ENCODE measurements at regions not wholly inside any gene's neighbourhood (a gene's known extent, or its start where the extent isn't known, plus 50 kb on each side); places are given as distances from the start of the nearest gene placed in this dataset.
"Not testable (repeated sequence)": the region's sequence is repeated elsewhere in the genome, so short reads cannot be mapped to it uniquely, and the experiment has no call there.

GRCh38 chrX:111041018-111041462, 55.0 kb upstream of the PAK3 start:
- DNase-seq (ENCODE audit: low read depth, low spot score) = no peak

GRCh38 chrX:111040377-111041017, 55.5 kb upstream of the PAK3 start:
- DNase-seq (ENCODE audit: low read depth, low spot score) = no peak

- peak; percentile 8 for DNase-seq (ENCODE audit: low read depth, low spot score)
Measured at GRCh38 chrX:111039606-111040005, 56.4 kb upstream of the PAK3 start.

- no peak for DNase-seq (ENCODE audit: low read depth, low spot score)
Measured at GRCh38 chrX:111035991-111036390, 60.0 kb upstream of the PAK3 start.

GRCh38 chrX:111035256-111035655, 60.7 kb upstream of the PAK3 start:
- DNase-seq (ENCODE audit: low read depth, low spot score) = no peak

GRCh38 chrX:111022998-111023397, 73.0 kb upstream of the PAK3 start:
- DNase-seq (ENCODE audit: low read depth, low spot score) = not testable (repeated sequence)

- DNase-seq (ENCODE audit: low read depth, low spot score) = no peak
Measured at GRCh38 chrX:111020283-111020682, 75.7 kb upstream of the PAK3 start.

GRCh38 chrX:111013778-111014455, 82.1 kb upstream of the PAK3 start:
- DNase-seq (ENCODE audit: low read depth, low spot score) = no peak

GRCh38 chrX:111010111-111010510, 85.9 kb upstream of the PAK3 start:
- no peak for DNase-seq (ENCODE audit: low read depth, low spot score)

GRCh38 chrX:111009256-111009655, 86.7 kb upstream of the PAK3 start:
- no peak for DNase-seq (ENCODE audit: low read depth, low spot score)

GRCh38 chrX:111008126-111008525, 87.9 kb upstream of the PAK3 start:
- no peak for DNase-seq (ENCODE audit: low read depth, low spot score)

- DNase-seq (ENCODE audit: low read depth, low spot score) = no peak
Measured at GRCh38 chrX:111007238-111007637, 88.8 kb upstream of the PAK3 start.

GRCh38 chrX:111006116-111006515, 89.9 kb upstream of the PAK3 start:
- DNase-seq (ENCODE audit: low read depth, low spot score) = no peak

GRCh38 chrX:111005166-111005565, 90.8 kb upstream of the PAK3 start:
- DNase-seq (ENCODE audit: low read depth, low spot score) = peak; percentile 58

GRCh38 chrX:111003118-111003517, 92.9 kb upstream of the PAK3 start:
- DNase-seq (ENCODE audit: low read depth, low spot score) = no peak

GRCh38 chrX:110992611-110993010, 103.4 kb upstream of the PAK3 start:
- peak; percentile 69 for DNase-seq (ENCODE audit: low read depth, low spot score)

GRCh38 chrX:110989869-110990268, 106.1 kb upstream of the PAK3 start:
- no peak for DNase-seq (ENCODE audit: low read depth, low spot score)

GRCh38 chrX:110989447-110989846, 106.5 kb upstream of the PAK3 start:
- DNase-seq (ENCODE audit: low read depth, low spot score) = no peak

GRCh38 chrX:110987292-110987691, 108.7 kb upstream of the PAK3 start:
- no peak for DNase-seq (ENCODE audit: low read depth, low spot score)

- no peak for DNase-seq (ENCODE audit: low read depth, low spot score)
Measured at GRCh38 chrX:110985470-110985869, 110.5 kb upstream of the PAK3 start.

- DNase-seq (ENCODE audit: low read depth, low spot score) = no peak
Measured at GRCh38 chrX:110983024-110983423, 113.0 kb upstream of the PAK3 start.

GRCh38 chrX:110966839-110967238, 129.2 kb upstream of the PAK3 start:
- no peak for DNase-seq (ENCODE audit: low read depth, low spot score)

GRCh38 chrX:110966091-110966454, 129.9 kb upstream of the PAK3 start:
- DNase-seq (ENCODE audit: low read depth, low spot score) = no peak
